Stimulated activated CD8-positive, alpha-beta memory T cell treated with anti-CD3 and anti-CD28 coated beads, Interleukin-15, amount 100 ng/mL, for 4 hours (primary cell): ENCODE measurements at regions not wholly inside any gene's neighbourhood (a gene's known extent, or its start where the extent isn't known, plus 50 kb on each side); places are given as distances from the start of the nearest gene placed in this dataset.

Experiments used
- DNase-seq, 2 donors: peaks; one replicate each; pipeline ENCODE4 v3.0.0-alpha.2; 2020; ENCODE audit warnings: low read depth in 2 of 2

DNA sequence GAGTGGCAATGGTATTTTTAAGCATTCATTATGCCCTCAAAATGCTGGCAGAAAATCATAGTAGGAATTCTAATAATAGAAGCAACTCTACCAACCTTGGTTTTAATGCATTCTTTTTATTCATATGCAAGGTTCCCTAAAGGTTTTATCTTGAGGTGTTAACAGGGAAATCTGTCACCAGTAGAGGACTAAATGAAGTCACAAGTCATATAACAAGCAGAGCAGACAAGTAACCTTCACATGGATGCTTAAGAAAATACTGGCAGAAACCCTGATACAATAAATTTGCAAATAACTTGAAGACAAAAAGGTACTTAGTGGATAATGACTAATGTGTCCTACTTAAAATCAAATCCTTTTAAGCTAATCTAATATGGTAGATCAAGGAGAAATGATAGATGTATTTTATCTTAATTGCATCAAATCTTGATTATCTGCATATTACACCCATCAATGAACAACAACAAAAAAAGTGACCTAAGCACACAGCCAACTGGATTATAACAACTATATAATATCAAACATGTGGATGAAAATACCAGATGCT, 73.3 kb downstream of the RFC3 start:
- DNase-seq = no peak

DNA sequence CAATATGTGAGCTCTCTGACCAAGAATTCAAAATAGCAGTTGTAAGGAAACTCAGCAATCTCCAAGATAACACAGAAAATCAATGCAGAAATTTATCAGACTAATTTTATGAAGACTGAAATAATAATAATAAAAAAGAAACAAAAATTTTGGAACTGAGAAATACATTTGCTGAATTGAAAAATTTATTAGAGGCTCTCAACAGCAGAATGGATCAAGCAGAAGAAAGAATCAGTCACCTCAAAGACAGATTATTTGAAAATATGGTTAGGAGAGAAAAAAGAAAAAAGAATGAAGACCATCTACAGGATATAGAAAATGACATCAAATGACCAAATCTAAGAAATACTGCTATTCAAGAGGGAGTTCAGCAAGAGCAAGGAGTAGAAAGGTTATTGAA, 75.6 kb downstream of the RFC3 start:
- DNase-seq = no peak

DNA sequence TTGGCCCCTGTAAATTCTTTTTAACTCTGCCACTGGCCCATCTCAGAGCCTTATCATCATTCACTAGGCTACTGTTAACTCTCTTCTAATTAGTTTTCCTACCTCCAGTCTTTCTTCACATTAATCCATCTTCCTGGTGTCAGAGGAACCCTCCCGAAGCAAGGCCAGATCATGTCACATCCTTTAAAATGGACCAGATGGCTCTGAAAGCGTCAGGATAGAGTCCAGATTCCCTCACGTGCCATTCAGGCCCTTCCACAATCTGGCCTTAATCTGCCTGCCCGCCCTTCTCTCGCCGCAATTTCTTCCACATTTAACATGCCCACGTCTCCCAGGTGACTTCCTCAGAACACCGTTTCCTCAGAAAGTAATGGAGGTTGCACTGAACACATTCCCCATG, 86.5 kb downstream of the RFC3 start:
- DNase-seq = no peak

DNA sequence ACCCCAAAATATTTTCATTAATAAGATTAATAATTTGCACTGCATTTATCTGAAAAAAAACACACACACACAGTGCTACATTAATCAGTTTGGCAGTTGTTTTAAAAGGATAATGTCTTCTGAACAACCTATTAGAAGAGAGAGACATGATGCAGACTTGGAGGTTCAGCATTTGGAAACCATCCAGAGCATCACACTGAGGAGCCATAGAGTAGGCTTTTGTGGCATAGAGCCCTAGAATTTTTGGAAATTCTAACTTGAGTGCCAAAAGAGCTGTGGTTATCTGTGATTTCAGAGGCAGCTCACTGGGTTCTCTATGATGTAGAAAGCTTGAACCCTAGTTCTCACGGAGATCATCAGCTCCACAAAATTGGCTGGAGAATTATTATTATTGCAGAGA, 90.2 kb downstream of the RFC3 start:
- no peak for DNase-seq

DNA sequence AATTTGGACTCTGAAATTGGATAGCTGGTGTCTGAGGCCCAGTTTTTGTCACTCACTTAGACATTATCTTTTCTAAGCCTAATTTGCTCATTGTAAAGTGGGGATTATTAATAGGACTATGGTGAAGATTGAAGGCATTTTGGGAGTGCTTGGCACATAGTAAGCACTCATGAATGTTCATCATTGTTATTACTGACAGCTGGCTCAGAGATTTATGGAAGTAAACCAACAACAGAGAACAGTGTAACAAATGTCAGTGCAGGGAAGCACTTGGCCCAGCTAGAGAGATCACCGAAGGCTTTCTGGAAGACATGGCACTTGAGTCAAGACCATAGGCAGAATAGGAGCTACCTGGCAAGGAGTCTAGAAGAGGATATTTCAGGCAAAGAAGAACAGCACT, 92.3 kb downstream of the RFC3 start:
- DNase-seq = no peak

DNA sequence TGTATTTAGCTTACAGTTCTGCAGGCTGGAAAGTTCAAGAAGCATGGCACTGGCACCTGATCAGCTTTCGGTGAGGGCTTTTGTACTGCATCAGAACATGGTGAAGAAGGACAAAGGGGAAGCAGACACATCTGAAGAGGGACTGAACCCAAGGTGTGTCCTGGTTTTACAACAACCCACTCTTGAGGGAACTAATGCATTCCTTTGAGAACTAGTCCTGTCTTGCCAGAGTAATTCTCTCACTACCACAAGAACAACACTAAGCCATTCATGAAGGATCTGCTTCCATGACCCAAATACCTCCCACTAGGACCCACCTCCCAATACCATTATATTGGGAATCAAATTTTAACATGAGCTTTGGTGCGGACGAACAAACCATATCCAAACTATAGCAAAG, 93.6 kb downstream of the RFC3 start:
- no peak for DNase-seq

DNA sequence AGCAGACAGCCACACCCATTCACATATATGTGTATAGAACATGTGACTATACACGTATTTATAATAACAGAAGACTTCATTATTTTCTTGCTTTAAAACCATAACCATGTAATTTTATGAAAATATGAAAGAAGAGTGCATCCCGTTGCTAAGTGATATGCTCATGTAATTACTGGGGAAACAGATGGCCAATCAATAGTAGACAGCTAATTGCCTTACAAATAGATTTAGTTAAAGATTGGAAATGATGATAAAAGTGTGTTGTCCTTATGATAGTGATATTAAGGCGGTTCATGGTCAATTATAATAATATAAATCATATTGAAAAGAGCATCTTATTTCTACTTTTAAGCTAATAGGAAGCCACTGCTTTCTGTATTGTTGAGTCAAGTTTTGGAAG, 95.9 kb downstream of the RFC3 start:
- no peak for DNase-seq

DNA sequence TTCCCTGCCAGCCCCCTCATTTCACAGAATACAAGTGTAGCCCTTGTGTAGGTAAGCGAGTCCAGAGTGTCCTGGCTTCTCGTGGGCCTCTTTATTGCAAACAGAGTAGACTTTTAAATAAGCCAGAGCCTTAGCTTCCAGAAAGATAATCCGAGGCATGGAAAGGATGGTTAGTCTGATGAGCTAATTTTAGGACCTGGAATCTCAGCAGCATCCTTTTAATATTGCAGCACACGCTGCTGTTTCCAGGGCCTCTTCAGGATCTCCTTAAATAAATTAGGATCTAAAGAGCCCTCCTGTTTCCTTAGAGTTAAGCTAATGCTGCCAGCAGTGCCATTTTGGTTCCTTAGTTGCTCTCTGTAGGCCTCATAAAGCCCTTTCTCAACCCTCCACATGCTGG, 99.2 kb downstream of the RFC3 start:
- no peak for DNase-seq

DNA sequence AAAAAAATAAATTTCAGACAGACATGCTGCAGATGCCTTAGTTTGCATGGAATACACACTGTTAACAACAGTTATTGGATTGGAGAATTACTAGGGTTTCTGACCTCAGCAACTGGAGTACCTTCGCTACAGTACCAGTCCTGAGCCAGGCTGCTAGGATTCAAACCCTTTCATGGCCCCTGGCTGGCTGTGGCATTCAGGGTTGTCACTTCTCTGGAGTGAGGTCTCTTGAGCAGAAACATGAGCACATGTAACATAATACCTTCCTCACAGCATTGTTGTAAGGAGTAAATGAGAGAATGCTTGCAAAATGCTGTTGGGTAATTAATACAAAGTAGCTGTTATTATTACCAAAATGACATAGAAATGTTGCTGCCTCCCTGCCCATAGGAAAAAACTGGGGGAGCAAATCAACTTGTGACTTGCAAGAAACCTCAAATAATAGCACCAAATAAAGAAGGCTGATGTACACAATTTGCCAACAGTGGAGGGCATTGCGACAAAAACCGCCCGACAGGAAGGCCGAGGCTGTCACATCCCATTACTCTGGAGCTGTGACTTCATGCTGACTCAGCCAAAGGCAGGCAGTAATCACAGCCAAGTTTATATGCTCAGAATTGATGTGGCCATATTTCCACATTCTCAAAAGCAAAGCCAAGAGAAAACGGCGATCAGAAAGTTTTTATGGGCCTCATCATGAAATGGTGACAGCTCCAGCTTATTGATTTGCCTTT, 100.4 kb downstream of the RFC3 start:
- no peak for DNase-seq

DNA sequence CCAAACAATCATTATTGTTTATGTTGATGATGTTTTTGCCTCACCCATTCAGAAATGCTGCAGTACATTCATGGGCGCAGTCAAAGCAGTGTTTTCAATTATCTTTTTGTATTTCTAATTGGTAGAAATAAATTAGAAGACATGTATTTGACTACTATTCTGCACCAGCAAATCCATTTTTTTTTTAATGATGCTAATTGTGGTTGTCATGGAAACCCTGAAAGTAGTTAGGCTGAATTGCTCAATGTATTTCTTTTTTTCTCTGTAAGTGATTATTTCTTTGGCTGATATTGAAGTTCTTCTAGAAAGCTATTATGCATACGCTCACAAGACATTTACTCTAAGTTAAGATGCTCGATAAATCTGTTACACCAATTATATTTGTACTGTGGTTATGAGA, 101.2 kb downstream of the RFC3 start:
- no peak for DNase-seq

DNA sequence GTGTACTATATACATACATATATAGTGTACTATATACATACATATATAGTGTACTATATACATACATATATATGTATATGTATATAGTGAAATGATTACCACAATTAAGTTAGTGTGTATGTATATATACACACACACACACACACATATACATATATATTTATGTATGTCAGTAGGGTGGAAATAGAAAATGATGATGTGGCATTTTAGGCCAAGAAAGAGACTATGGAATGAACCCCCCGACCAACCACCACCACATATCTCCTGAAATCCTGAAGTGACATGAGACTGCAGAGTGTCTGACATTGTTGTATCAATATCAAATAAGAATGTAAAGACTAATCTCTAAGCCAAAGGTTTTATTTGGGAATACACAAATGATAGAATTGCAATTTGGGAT, 107.6 kb downstream of the RFC3 start:
- DNase-seq = no peak

DNA sequence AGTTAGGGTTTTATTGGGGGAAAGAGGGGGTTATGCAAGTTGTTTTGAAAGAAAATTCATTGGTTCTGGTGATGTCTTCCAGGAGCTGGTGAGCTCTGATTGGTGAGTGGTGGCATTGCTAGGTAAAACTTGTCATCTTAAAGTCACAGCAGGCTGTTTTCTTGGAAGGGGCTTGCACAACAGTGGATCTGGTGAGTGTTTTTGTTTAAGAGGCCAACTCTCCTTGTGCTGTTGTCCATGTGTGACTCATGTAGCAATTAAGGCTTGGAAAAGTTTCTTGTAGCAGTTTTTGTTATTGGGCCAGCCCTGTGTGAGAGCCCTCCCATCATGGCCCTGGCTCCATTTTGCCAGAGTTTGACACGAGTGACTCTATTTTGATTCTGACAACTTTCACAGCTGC, 109.4 kb downstream of the RFC3 start:
- no peak for DNase-seq

DNA sequence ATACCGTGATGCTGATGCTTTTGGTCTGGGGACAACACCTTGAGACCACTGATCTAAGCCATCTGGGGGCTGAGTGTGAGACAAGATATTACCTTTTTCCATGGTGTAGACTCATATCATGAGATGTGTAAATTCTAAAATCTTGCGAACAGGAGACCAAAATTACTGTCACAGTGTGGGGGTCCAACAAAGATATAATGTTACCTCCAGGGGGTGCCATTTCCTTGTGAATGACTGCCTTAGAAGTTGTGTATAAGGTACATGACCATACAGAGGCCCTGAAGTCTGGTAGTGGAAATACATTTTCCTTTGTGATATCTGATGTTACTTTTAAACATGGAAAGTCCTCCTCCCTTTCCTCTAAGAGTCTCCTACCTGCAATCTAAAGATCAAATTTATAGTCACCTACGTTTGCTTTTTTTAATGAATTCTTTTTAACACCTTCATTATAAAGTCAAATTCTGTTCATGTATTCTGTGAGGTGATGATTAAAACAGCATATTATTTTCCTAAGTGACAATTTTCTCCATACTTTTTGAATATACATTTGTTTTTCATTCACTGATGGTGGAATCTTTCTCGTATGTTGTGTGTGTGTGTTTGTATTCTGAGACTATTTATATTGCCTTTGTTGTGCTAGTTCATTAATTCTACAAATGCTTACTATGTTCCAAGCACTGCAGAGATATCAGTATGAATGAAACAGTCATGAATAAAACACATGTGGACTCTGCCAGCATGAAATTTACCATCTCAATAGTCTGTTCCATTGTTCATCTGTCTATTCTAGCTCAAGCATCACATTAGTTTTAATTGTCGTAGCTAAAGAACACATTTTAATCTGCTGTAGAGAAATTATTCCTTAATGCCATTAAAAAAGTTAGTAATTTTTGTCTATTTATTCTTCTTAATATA, 113.7 kb downstream of the RFC3 start:
- no peak for DNase-seq

DNA sequence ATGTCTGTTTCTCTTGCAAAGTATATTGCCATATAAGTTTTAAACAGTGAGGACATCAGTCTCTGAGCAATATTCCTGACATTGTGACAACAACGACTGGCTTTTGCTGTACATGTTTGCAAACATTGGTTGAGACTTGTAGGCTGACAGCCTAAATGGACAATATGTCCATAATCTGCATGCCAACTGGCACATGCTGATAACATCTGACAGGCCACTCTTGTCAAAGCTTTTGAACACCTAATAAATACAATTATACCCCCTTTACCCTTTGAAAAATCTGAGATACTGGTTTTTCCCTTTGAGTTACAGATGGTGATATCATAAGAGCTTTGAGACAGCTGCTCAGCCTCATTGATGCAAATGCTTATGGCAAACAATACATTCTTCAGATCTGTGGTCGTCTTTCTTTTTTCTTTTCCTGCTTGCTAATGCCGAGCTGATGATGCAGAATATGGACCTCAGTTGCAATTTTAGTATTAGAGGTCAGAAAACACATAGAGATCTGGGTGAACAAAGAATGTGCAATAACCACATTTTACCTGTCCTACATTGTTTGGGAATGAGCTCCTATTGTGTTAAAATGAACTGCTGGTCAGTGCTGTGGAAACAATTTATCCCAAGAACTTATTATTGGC, 114.9 kb downstream of the RFC3 start:
- no peak for DNase-seq

DNA sequence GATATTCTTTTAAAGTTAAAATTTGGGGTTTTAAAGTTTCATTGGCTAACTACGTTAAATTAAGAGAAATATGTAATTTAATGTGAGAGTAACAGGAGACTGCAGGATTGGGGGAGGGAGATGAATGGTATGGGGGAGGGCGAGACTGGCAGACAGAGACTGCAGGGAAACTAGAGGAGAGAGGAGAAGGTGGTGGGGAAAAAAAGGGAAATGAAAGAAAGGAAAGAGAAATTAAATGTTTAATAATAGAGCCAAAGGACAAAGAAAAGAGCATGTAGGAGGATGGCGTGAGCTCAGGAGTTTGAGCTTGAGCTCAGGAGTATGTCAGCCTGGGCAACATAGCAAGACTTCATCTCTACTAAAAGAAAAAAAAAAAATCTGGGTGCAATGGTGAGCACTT, 115.9 kb downstream of the RFC3 start:
- DNase-seq = no peak

DNA sequence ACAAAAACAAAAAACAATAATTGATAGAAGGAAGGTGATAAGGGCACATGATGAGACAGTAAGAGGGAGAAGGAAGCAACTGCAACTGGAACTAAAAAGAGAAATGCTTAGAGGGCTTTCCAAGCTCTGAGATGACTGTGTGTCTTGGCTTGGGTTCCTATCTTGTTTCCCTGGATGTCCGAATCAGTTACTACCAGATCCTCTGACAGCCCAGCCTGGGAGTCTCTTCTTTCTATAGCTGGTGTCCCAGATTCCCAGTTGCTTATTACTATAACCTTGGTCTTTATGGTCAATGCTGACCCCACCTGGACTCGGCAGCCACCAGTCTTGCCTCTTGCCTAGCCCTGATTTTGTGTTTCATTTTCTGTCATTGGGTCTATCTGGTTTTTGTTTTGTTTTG, 116.4 kb downstream of the RFC3 start:
- DNase-seq = no peak

DNA sequence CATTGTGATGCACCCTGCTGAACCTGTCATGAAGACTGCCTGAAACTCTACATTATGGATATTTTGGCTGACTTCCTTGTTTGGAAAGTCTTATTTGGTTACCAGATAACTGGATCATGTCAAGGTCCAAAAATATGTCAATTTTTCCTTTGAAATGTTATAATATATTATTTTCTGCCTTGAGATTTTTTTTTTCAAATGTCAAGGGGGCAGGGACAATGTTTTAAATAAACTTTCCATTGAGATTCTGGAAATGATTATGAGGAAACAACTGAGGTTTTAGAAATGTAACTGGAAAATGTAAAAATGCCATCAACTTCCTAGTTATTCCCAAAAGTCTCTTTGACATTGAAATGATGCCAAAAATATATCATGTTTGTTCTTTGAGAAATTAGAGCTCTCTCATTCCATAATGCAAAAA, 117.0 kb downstream of the RFC3 start:
- DNase-seq = no peak

DNA sequence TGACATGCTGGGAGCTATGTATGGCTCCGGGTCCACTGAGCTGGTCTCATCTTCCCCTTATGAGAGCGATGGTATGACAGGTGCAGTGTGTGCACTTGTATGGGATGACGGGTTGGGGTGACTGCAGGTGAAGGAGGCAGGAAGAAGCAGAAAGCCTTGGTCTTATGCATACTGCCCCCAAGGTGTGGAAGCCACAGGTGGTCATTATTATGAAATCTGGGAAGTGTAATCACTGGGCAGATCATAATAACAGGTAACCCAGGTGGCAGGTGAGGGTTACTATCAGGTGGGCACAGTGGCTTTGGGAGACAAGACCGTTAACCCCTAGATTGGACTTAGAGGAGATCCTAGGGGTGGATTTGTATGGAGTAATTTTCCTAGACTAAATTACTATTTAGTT, 118.0 kb downstream of the RFC3 start:
- no peak for DNase-seq

DNA sequence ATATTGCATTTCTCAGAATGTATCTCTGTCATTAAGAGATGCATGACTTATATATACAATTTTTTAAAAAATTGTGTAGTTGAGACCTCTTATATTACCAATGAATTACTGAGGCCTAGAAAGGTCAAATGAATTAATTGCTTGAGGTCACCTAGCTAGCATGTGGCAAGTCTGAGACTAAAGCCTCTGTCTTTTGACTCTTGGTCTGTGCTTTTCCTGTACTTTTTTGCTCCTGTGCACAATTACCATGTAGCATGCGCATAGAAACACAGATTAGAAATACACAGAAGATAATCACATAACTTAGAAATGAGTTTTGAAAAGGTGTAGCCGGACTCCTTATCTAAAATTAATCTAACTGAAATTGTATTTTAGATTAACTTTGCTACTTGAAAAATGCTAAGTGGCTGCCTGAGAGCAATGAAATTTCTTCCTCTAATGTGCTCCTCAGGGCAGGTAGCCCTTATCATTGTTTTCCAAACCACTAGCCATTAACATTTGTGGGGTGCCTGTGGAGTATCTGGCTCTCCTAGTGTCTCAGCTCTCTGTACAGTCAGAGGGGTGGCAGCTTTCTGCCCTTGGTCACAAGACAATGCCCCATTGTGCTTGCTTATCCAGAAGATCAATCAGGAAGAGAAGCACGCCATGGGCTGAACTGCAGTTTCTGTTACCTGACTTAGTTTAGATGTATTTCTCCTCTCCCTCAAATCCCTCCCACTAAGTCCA, 119.6 kb downstream of the RFC3 start:
- no peak for DNase-seq

DNA sequence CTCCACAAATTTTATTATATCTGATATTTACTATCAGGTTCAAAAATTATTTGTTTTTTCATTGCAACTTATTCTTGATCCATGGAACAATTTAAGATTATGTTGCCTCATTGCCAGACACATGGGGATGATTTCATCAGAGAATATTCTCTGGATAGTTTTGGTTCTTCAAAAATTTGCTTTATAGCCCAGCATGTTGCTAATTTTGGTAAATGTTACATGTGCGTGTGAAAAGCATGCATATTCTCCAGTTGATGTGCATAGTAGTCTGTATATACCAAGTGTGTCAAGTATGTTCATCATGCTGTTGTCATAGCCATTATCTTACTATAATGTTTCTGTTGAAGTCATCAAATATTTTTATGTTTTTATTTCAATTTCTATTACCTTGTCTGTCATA, 122.3 kb downstream of the RFC3 start:
- no peak for DNase-seq

DNA sequence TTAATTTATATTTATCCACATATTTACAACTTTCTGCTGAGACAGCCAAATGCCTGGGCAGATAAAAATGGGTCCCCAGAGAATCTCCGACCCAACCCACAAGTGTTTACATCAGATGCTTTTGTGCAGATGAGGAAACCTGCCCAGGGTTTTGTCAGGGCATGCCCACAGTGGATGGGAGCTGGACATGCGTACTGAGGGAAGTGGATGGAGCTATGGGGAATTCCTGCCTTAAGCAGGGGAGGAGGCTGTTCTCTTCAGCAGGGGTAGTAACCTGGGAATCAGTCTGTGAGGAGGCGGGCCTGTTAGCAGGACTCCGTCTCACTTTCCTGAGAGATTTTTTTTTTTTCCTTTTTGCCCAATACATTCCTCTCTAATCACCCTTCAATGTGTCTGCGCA, 122.9 kb downstream of the RFC3 start:
- DNase-seq = no peak

DNA sequence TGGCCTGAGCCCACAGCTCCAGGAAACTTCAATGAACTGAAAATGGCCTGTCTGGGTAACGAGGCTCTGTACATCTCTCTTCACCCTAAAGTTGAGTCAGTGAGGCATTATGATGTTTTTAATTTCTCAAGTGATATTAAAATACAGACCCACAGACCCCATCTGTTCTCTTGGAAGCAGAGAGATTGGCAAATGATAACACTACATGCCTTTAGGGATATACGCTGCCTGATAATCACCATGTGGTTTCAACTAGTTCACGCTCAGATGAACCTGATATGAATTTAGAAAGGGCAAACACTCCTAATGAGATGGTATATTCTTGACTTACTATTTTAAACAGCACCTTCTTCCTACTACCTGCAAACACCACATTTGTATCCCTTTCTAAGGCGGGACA, 127.5 kb downstream of the RFC3 start:
- DNase-seq = no peak
